ENCODE measurements at regions not wholly inside any gene's neighbourhood (a gene's known extent, or its start where the extent isn't known, plus 50 kb on each side); places are given as distances from the start of the nearest gene placed in this dataset.

- no peak for DNase-seq (ENCODE audit: low read depth, low spot score)
- H3K9me3 ChIP-seq (ENCODE audit: control insufficient read depth, insufficient read depth, low read length) = no peaks in the 10 kb centered on the region
- H3K27ac ChIP-seq (ENCODE audit: low read depth, low read length) = no peak overlapping the region
- TF ChIP-seq, protein P1, sequence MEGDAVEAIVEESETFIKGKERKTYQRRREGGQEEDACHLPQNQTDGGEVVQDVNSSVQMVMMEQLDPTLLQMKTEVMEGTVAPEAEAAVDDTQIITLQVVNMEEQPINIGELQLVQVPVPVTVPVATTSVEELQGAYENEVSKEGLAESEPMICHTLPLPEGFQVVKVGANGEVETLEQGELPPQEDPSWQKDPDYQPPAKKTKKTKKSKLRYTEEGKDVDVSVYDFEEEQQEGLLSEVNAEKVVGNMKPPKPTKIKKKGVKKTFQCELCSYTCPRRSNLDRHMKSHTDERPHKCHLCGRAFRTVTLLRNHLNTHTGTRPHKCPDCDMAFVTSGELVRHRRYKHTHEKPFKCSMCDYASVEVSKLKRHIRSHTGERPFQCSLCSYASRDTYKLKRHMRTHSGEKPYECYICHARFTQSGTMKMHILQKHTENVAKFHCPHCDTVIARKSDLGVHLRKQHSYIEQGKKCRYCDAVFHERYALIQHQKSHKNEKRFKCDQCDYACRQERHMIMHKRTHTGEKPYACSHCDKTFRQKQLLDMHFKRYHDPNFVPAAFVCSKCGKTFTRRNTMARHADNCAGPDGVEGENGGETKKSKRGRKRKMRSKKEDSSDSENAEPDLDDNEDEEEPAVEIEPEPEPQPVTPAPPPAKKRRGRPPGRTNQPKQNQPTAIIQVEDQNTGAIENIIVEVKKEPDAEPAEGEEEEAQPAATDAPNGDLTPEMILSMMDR (IDR thresholded peaks at IDR 0.05; ENCODE audit: low read depth, low read length) = no peak
- ChIA-PET CTCF (no interaction called here), POLR2A (no interaction called here)
- no peaks in the 10 kb centered on the region for H3K27me3 ChIP-seq (ENCODE audit: control insufficient read depth, insufficient read depth, low read length)
- H3K4me3 ChIP-seq (ENCODE audit: low read depth, low read length) = no peak overlapping the region
These were observed 508.4 kb upstream of the EPHA7 start for GRCh38 chr6:93927731-93928130.

DNA sequence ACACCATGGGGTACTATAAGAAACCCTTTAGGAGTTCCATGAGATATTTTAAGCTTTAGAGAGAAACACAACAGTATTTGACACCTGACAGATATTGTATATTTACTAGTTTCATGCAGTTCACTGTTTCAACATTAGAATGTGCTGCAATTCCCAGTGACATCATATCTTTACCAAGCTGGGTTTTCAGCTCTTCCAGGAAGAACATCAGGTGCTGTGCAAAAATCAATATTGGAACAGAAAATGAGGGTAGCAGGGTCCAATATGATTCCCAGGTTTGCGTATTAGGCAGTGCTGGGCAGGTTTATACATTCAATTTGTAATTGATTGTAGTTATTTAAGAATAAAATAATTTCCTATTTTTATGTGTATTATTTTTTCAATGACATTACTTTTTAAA is 500.0 kb upstream of the EPHA7 start:
- POLR2A ChIA-PET = no interaction called here
- no peak overlapping the region for H3K27ac ChIP-seq (ENCODE audit: low read depth, low read length)
- CTCF ChIA-PET = no interaction called here

DNA sequence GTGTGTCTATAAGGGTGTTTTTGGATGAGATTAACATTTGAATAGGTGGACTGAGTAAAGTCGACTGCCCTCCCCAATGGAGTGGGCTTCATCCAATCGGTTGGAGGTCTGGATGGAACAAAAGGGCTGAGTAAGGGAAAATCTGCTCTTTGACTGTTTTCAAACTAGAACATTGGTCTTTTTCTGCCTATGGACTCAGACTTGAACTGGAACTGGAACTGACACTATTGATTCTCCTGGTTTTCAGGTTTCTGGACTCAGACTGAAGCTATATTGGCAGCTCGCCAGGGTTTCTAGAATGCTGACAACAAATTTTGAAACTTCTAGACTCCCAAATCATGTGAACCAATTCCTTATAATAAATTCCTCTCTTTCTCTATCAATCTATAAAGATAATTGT is 498.9 kb upstream of the EPHA7 start:
- Histone ChIP-seq H3K4me3 (ENCODE audit: low read depth, low read length) (no peak overlapping the region), H3K9me3 (ENCODE audit: control insufficient read depth, insufficient read depth, low read length) (no peaks in the 10 kb centered on the region), H3K27me3 (ENCODE audit: control insufficient read depth, insufficient read depth, low read length) (no peaks in the 10 kb centered on the region), H3K27ac (ENCODE audit: low read depth, low read length) (no peak overlapping the region)
- TF ChIP-seq, protein P1 (IDR thresholded peaks at IDR 0.05; ENCODE audit: low read depth, low read length) = no peak
- ChIA-PET POLR2A (no interaction called here), CTCF (no interaction called here)
- DNase-seq (ENCODE audit: low read depth, low spot score) = no peak

More for the DNA sequence above, 500.0 kb upstream of the EPHA7 start:
- TF ChIP-seq, protein P1 (IDR thresholded peaks at IDR 0.05; ENCODE audit: low read depth, low read length) = no peak
- H3K9me3 ChIP-seq (ENCODE audit: control insufficient read depth, insufficient read depth, low read length) = no peaks in the 10 kb centered on the region
- DNase-seq (ENCODE audit: low read depth, low spot score) = no peak
- no peaks in the 10 kb centered on the region for H3K27me3 ChIP-seq (ENCODE audit: control insufficient read depth, insufficient read depth, low read length)
- no peak overlapping the region for H3K4me3 ChIP-seq (ENCODE audit: low read depth, low read length)

DNA sequence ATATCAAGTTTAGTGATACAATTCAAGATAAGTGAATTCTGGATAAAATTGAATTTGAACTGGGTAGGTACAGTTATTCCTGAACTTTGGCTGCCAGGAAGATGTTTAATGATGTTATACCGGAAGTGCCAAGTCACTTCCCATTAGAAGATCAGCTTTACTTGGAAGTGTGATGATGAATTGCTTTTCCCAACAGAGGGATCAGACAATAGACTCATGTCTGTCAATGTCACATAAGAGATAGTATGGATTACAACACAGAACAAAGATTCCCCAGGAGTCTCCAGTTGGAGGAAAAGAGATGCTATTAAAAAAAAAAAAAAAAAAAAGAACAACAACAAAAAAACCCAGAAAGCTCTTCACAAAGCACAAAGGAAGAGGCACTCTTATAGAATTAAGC is 497.9 kb upstream of the EPHA7 start:
- ChIA-PET POLR2A (no interaction called here), CTCF (interaction anchor here (0.7 kb wide), 1 partner anchor 125 kb away, joined by 3 read pairs; no protein-coding TSS in a partner anchor)
- Histone ChIP-seq H3K4me3 (ENCODE audit: low read depth, low read length) (no peak overlapping the region), H3K9me3 (ENCODE audit: control insufficient read depth, insufficient read depth, low read length) (no peaks in the 10 kb centered on the region), H3K27ac (ENCODE audit: low read depth, low read length) (no peak overlapping the region), H3K27me3 (ENCODE audit: control insufficient read depth, insufficient read depth, low read length) (no peaks in the 10 kb centered on the region)
- no peak for DNase-seq (ENCODE audit: low read depth, low spot score)
- TF ChIP-seq, protein P1 (IDR thresholded peaks at IDR 0.05; ENCODE audit: low read depth, low read length) = no peak

DNA sequence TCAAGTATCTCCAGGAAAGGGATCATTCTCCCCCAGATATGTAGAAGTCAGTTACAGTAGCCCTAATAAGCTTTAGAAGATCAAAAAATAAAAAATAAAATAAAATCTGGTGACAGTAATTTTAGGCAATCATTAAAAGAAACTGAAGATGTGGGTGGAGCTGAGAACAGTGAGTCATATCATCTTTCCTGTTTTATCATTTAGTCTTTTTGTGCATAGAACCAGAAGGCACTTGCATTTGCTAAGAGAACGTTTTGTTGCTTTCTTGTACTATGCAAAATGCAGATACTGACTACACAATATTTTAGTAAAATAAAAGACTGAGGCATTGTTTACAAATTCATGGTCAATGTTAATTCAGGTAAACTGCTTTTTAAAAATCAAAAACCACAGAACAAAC is 497.4 kb upstream of the EPHA7 start:
- POLR2A ChIA-PET = no interaction called here
- Histone ChIP-seq H3K27ac (ENCODE audit: low read depth, low read length) (no peak overlapping the region), H3K9me3 (ENCODE audit: control insufficient read depth, insufficient read depth, low read length) (no peaks in the 10 kb centered on the region), H3K27me3 (ENCODE audit: control insufficient read depth, insufficient read depth, low read length) (no peaks in the 10 kb centered on the region), H3K4me3 (ENCODE audit: low read depth, low read length) (no peak overlapping the region)
- TF ChIP-seq, protein P1 (IDR thresholded peaks at IDR 0.05; ENCODE audit: low read depth, low read length) = no peak
- DNase-seq (ENCODE audit: low read depth, low spot score) = no peak
- CTCF ChIA-PET = no interaction called here
